A673 (cell line): ENCODE measurements at regions not wholly inside any gene's neighbourhood (a gene's known extent, or its start where the extent isn't known, plus 50 kb on each side); places are given as distances from the start of the nearest gene placed in this dataset.

Experiments
- BruUV-seq: library from RNA; stranded (reverse); fragments of 400-500 nt; replicated peaks from 2 replicates; lab custom pipeline; 2021; lab: Mats Ljungman, UMichigan
- CTCF ChIA-PET: fragments of 300-600 bp; sonication (Branson Sonifier 250); formaldehyde crosslinking; loops from one replicate; lab custom pipeline; 2022; ENCODE audit warnings: antibody characterized with exemption; lab: Charles Lee
- POLR2A ChIA-PET: fragments of 300-600 bp; sonication (Branson Sonifier 250); formaldehyde crosslinking; loops from one replicate; lab custom pipeline; 2022; ENCODE audit warnings: antibody characterized with exemption; ENCODE audit not compliant: low non-redundant PET; lab: Charles Lee
- DNase-seq: peaks from one replicate; pipeline ENCODE4 v3.0.0-alpha.2; 2015; ENCODE audit warnings: low spot score
- H3K27ac ChIP-seq: fragments of 200-600 bp; sonication (generic); 2 replicates; pipeline ENCODE4 v1.5.1; 2016; ENCODE audit warnings: mixed run types, low read depth, mild to moderate bottlenecking, mixed read lengths, antibody characterized with exemption, low read length; ENCODE audit not compliant: poor library complexity, severe bottlenecking
- H3K27me3 ChIP-seq: fragments of 200-600 bp; sonication (generic); replicated peaks from 2 replicates; pipeline ENCODE4 v1.6.1; 2017; ENCODE audit warnings: mixed run types, low read depth, mild to moderate bottlenecking, mixed read lengths, antibody characterized with exemption, low read length; ENCODE audit not compliant: insufficient read depth, poor library complexity
- H3K36me3 ChIP-seq: fragments of 200-600 bp; sonication (generic); 2 replicates; pipeline ENCODE4 v1.6.1; 2016; ENCODE audit warnings: mixed run types, mild to moderate bottlenecking, mixed read lengths, antibody characterized with exemption, low read length; ENCODE audit not compliant: insufficient read depth, poor library complexity, severe bottlenecking
- H3K4me1 ChIP-seq: fragments of 200-600 bp; sonication (generic); 2 replicates; pipeline ENCODE4 v1.6.1; 2017; ENCODE audit warnings: mixed run types, mild to moderate bottlenecking, mixed read lengths, antibody characterized with exemption, low read length; ENCODE audit not compliant: insufficient read depth, poor library complexity, severe bottlenecking
- H3K4me3 ChIP-seq: fragments of 200-600 bp; sonication (generic); 2 replicates; pipeline ENCODE4 v1.5.1; 2016; ENCODE audit warnings: low read depth, mixed run types, mild to moderate bottlenecking, mixed read lengths, low read length; ENCODE audit not compliant: poor library complexity, severe bottlenecking
- H3K9me3 ChIP-seq: fragments of 200-600 bp; sonication (generic); 2 replicates; pipeline ENCODE4 v1.6.1; 2016; ENCODE audit warnings: mixed run types, low read depth, mild to moderate bottlenecking, mixed read lengths, antibody characterized with exemption, low read length; ENCODE audit not compliant: poor library complexity, severe bottlenecking
- CTCF ChIP-seq: fragments of 300-800, 200-600 bp; sonication (generic); conservative IDR thresholded peaks from 2 replicates; pipeline ENCODE4 v1.5.1; 2017; ENCODE audit warnings: low read depth, mild to moderate bottlenecking, antibody characterized with exemption, low read length, moderate library complexity, mixed read lengths
- EZH2 ChIP-seq: fragments of 200-600 bp; sonication (generic); IDR thresholded peaks from 2 replicates; pipeline ENCODE4 v1.6.1; 2017; ENCODE audit warnings: borderline replicate concordance, low read depth, mild to moderate bottlenecking, mixed read lengths, antibody characterized with exemption, low read length; ENCODE audit not compliant: poor library complexity, severe bottlenecking
- intact Hi-C: fragments of 100-400 bp; cut with micrococcal nuclease; formaldehyde crosslinking; loops from one replicate; pipeline ENCODE4 v1.10.0; 2022; ENCODE audit not compliant: unreplicated experiment

- ChIA-PET POLR2A (no interaction called here), CTCF (no interaction called here)
- no TSS peak for BruUV-seq
- TF ChIP-seq CTCF, result no peak
- no peak for TF ChIP-seq EZH2
- Histone ChIP-seq H3K4me3 (no peak overlapping the region), H3K9me3 (no peaks in the 10 kb centered on the region), H3K4me1 (no peaks in the 10 kb centered on the region), H3K27ac (no peak overlapping the region), H3K36me3 (no peaks in the 10 kb centered on the region), H3K27me3 (no peaks in the 10 kb centered on the region)
- no peak for DNase-seq
- intact Hi-C loops, result no loop called here
Observed at GRCh38 chr3:102662498-102662772, 227.6 kb downstream of the ZPLD1 start.

GRCh38 chr3:102664126-102664525 is 229.3 kb downstream of the ZPLD1 start:
- no peaks in the 10 kb centered on the region for H3K36me3 ChIP-seq
- CTCF ChIA-PET, result no interaction called here
- no peaks in the 10 kb centered on the region for H3K4me1 ChIP-seq
- H3K27me3 ChIP-seq, result no peaks in the 10 kb centered on the region
- no peak overlapping the region for H3K4me3 ChIP-seq
- no peaks in the 10 kb centered on the region for H3K9me3 ChIP-seq
- no TSS peak for BruUV-seq
- TF ChIP-seq EZH2 (no peak), CTCF (no peak)
- DNase-seq, result no peak
- POLR2A ChIA-PET, result no interaction called here
- H3K27ac ChIP-seq, result no peak overlapping the region
- intact Hi-C loops, result no loop called here

- no TSS peak for BruUV-seq
- no peak for DNase-seq
- intact Hi-C loops, result no loop called here
- TF ChIP-seq EZH2 (no peak), CTCF (no peak)
- Histone ChIP-seq H3K9me3 (no peaks in the 10 kb centered on the region), H3K27ac (no peak overlapping the region), H3K4me1 (no peaks in the 10 kb centered on the region), H3K36me3 (no peaks in the 10 kb centered on the region), H3K27me3 (no peaks in the 10 kb centered on the region), H3K4me3 (no peak overlapping the region)
- POLR2A ChIA-PET, result no interaction called here
- CTCF ChIA-PET, result no interaction called here
Observed at GRCh38 chr3:102665183-102665582, 230.4 kb downstream of the ZPLD1 start.
